NCI-H345 treated with DMSO at 0.1 percent for 48 hours (cell line): ENCODE measurements at regions not wholly inside any gene's neighbourhood (a gene's known extent, or its start where the extent isn't known, plus 50 kb on each side); places are given as distances from the start of the nearest gene placed in this dataset.

ENCODE experiments used
- DNase-seq: peaks from one replicate; lab custom pipeline; 2025; ENCODE audit not compliant: unreplicated experiment; lab: John Stamatoyannopoulos, UW

DNA sequence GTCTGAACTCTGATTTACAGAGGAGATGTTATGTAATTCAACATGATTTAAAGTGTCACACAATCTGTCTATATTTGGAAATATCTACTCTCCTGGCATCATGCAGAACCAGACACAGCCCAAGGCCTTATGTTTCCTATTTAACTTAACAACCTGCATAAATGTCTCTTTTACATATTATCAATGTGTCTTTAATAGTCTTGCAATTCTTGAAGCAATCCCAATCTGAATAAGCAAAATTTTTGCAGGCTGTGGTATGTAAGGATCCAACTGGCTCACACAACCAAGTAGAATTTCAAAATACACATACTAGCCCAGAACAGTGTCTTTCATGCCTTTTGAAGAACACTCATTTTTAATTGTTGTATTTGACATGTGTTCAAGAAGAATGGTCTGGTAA, 443.2 kb downstream of the MAFB start:
- no peak for DNase-seq

DNA sequence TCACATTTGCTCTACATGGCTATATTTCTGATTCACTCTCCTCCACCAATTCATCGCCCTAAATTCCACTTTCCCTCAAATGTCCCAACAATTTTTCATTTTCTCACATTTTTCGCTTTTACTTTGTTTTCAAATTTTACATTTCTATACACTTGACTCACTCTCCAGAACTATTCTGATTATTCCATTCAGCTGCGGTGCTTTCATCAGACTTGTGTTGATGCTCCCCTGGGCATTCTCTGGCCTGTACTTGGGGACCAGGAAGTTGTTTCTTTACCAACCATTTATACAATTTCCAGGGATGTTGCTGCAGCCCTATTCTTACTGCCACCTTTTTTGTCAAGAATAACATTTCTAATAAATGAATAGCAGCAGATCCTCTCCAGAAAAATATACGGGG, 444.8 kb downstream of the MAFB start:
- no peak for DNase-seq

DNA sequence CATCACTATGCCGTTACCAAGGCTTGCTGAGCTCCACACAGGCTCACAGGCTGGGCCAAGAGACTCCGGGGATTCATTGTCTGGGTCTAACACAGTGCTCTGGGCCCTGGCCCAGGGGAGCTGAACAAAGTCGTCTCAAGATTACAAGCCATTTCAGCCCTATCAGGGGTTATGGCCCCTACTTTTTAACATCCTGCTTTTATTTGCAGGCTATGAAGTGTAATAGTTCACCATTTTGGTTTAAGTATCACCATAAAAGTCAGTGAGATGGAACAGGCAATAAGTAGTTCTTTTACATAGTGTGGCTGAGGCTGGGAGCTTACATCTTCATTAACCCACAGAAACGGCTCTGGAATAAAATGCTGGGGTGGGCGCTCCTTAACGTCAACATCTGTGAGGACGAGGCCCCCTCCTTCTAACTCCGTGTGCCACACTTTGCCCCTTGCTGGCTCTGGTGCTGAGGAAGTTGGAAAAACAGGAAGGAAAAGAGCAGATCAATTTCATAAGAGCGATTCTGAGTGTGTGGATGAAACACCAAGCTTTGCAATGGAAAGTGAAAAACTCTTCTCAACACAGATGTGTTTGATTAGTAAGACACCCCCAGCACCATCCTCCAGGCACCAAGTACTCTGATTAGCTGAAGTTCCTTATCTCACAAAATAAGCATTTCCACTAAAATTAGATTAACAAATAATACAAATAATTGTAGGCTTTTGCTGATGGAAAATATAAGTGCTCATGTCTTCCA, 447.3 kb downstream of the MAFB start:
- DNase-seq: no peak

- DNase-seq: no peak
Observed at GRCh38 chr20:40238511-40238910, 450.5 kb downstream of the MAFB start.

- DNase-seq: no peak
Observed at GRCh38 chr20:40234593-40234992, 454.4 kb downstream of the MAFB start.

GRCh38 chr20:40233406-40233805, 455.6 kb downstream of the MAFB start:
- no peak for DNase-seq

DNA sequence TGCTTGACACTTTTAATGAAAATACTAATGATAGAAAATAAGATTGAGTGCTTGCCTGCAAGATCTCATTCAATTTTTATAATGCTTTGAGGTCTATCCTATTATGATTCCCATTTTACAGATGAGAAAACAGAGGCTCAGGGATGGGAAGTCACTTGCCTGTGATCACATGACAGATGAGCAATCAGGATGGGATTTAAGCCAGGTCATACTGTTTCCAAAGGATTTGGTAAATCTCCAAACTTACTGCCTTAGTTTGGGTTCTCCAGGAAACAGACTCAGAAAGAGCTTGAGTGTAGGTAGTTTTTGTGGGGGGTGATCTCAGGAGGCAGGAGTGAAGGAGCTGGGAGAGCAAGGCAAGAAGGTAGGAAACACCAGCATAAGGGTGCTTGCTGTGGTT, 456.3 kb downstream of the MAFB start:
- no peak for DNase-seq

DNA sequence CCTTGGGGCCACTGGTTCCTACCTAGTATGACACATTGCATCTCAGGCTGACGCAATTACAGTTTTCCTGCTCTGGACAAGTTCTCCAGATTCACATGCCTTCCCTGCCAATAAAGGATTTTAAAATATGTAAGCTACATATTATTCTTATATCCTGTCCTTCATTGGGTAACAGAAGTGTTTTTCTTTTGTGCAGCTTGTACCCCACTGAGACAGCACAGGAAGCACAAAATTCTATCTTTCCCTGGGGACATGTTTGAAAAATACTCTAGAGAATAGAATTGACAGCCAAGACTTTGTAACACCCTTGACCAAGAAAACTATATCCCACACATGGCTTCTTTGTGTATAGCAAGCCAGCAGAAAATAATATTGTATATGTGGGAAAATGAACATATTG, 456.8 kb downstream of the MAFB start:
- DNase-seq: no peak

DNA sequence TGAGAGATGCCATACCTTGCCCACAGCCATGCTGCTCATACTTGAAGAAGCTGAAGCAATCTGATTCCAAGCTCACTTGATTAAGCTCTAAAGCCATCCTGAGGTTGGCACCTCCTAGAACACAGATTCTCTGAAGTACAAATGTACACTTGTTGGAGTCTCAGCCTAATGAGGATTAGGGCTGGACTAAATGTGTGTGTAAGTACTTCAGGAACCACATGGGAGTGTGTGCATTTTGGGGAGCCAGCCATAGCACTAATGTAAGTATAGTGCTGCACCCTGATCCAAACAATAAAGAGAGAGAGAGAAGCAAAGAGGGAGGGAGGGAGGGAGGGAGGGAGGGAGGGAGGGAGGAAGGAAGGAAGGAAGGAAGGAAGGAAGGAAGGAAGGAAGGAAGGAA, 458.6 kb downstream of the MAFB start:
- DNase-seq: no peak

DNA sequence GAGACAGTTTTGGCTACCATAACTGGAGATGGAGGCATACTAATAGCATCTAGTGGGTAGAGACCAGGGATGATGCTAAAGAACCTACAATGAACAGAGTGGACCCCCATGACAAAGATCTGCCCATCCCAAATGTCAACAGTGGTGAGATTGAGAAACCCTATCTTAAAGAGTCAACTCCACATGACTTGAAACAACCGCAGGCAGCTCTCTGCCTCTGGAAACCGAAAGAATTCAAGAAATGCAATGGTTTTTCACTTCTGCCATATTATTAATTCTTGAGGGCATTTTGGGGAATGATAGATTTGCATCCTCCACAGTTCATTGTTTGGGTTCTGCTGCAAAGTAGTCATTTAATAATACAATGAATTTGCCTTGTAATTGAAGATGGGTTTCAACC, 463.4 kb downstream of the MAFB start:
- DNase-seq: no peak

- no peak for DNase-seq
Observed at GRCh38 chr20:40223810-40224209, 465.2 kb downstream of the MAFB start.

DNA sequence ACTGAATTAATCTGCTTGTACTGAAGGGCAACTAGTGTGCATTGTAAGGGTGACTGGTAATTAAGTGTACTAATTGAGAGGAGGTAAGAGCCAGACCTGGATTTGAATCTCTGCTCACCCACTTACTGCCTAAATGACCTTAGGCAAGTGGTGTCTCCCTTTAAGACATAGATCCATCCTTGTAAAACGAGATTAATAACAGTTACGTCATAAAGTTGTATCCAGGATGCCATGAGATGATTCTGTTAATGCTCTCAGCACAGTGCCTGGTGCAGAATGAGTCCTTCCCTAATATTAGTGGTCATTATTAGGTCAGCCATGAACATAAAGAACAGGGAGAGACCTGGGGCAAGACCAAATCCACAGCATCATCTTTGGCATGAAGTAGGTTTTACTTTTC, 470.1 kb downstream of the MAFB start:
- no peak for DNase-seq

GRCh38 chr20:40218316-40218969, 470.6 kb downstream of the MAFB start:
- DNase-seq: no peak

- DNase-seq: no peak
Observed at GRCh38 chr20:40207655-40208054, 481.4 kb downstream of the MAFB start.

GRCh38 chr20:40205971-40206370, 483.1 kb downstream of the MAFB start:
- DNase-seq: no peak

- no peak for DNase-seq
Observed at GRCh38 chr20:40203032-40203431, 486.0 kb downstream of the MAFB start.

DNA sequence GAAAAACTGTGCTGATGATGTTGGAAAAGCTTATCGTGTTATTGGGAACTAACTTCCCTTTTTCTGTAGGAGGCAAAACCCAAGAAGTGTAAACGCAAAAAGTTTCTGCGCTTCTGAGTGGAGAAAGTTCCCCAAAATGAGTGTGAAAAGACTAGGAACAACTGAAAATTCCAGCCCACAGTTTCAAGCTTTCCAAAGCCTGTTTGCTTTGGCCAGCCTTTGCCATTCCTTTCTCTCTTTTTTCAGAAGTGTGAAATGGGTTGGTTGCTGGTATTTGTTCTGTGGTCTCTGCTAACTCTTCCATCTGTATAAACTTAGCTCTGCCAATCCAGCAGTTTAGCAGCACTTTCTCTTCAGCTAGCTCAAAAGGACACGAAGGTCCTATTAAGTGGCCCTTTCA, 491.3 kb downstream of the MAFB start:
- no peak for DNase-seq

DNA sequence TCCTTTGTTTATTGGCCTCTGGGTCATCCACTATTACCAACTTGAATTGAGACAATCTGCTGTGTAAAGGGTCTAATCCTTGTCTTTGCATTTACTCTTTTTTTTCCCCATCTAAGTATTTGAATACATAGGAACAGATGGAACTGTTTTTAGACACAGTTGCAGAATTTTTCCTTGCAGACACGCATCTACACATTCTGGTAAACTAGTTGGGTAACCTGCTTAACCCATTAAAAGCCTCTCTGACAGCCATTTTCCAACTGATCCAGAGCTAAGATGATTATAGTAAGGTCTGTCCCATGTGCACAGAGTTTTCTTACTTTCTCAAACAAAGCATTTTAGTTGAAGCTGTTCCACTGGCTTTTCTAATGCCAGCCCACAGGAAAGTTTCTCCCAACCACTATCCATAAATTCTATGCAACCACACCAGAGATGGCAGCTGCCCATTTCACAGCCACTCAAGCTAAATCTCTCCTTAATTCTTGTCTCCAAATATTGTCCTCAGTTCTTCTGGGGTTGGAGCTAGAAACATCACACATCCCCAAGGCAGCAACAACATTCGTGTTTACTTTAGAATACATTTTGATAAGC, 492.1 kb downstream of the MAFB start:
- DNase-seq: no peak

- no peak for DNase-seq
Observed at GRCh38 chr20:40195742-40196141, 493.3 kb downstream of the MAFB start.

DNA sequence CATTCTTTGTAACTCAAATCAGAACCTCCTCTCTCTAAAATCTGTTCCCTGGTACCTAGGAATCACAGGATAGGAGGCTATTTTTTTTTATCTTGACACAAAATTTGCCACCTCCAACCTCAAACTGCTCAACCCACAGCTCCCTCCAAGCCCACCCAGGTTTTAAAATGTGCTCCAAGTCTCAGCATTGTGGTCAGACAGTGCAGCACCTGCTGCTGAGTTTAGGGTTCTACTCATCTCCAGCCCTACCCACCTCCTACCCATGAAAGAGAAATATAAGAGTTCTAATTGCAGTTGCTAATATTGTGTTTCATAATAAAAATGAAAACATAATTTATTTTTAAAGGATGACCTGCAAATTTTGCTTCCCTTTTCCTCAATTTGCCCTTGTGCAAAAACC, 496.5 kb downstream of the MAFB start:
- DNase-seq: no peak

DNA sequence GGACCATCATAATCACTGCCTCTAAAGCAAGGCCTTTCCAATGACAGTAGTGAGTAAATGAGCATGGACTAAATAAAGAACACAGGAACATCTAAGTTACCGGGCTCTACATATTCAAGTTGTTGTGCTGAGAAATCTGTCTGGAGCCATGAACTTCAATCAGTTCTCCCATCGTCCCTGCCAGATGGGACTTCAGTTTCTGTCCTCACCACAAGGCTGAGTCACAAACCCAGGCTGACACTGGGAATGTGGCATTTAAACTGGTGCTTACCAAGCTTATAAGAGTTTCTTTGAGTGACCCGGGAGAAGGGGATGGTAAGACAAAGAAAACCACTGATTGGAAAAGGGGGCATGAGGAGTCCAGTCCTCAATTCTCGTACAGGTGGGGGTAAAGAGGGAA, 497.0 kb downstream of the MAFB start:
- DNase-seq: no peak

DNA sequence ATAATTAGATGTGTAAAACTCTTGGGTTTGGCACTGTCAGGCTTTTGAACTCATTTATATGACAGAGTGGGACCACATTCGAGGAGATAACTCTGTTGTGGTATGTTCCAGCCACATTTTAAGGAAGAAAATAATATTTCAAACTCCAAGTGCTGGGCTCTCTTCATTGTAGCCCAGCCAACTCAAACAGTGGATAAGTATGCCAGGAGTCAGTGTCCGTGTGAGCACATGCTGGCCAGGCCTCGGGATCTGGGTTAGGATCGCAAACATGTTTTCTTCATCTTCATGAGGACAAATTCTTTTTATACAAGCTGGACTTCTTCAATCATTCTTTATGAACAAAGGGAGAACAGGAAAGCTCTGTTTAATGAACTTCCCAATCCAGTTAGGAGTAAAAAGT, 497.5 kb downstream of the MAFB start:
- DNase-seq: no peak

DNA sequence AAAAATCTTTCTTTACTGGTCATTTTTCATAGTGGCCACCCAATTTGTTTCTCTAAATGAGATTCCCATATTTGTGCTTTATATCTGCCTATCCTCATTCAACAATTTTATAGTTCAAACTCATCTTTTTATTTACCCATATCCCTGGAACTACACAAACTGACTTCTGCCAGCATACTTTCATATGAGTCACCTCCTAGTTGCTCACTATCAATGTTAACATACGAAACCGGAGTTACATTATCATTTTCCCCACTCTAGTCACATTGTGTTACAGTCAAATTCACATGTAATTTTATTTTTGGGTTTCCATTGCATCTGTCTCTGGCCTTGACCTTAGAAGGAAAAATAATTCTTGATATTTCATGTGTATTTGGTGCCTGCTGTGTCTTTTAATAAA, 499.4 kb downstream of the MAFB start:
- DNase-seq: no peak
